ENCODE measurements at regions not wholly inside any gene's neighbourhood (a gene's known extent, or its start where the extent isn't known, plus 50 kb on each side); places are given as distances from the start of the nearest gene placed in this dataset.

GRCh38 chr9:96033896-96034295 lies 158.4 kb downstream of the ERCC6L2 start:
- Histone ChIP-seq H3K27me3 (ENCODE audit: control insufficient read depth, extremely low read depth, insufficient read depth, low read length) (no peaks in the 10 kb centered on the region), H3K9me3 (ENCODE audit: control insufficient read depth, low read depth, low read length) (peaks cover 2% of the 10 kb centered on the region), H3K79me2 (ENCODE audit: control insufficient read depth, insufficient read depth, low read length) (no peaks in the 10 kb centered on the region), H3K9ac (ENCODE audit: control insufficient read depth, extremely low read depth, insufficient read depth, low read length) (no peak overlapping the region), H3K4me3 (ENCODE audit: control insufficient read depth in 2 of 3, extremely low read depth in 1 of 3, insufficient read depth in 2 of 3, low read depth in 1 of 3, low read length in 3 of 3) (no peak overlapping the region), H3K27ac (ENCODE audit: control insufficient read depth, insufficient read depth, low read length) (no peak overlapping the region), H4K20me1 (ENCODE audit: control insufficient read depth, extremely low read depth, insufficient read depth, low read length) (no peaks in the 10 kb centered on the region), H3K4me1 (ENCODE audit: control insufficient read depth, extremely low read depth, insufficient read depth, low read length) (no peaks in the 10 kb centered on the region), H2AFZ (ENCODE audit: control insufficient read depth, low read length) (no peak overlapping the region), H3K4me2 (ENCODE audit: control insufficient read depth, extremely low read depth, insufficient read depth, low read depth, low read length) (no peak overlapping the region), H3K36me3 (ENCODE audit: control insufficient read depth in 2 of 2, extremely low read depth in 1 of 2, insufficient read depth in 2 of 2, low read length in 2 of 2) (no peaks in the 10 kb centered on the region), H3K9me1 (ENCODE audit: control insufficient read depth, extremely low read depth, insufficient read depth, low read length) (no peaks in the 10 kb centered on the region)
- FAIRE-seq: no peak
- DNase-seq (ENCODE audit: low read depth, low spot score): no peak
- TF ChIP-seq CTCF (optimal IDR thresholded peaks at IDR 0.05 in 1 of 3, IDR thresholded peaks at IDR 0.05 in 1 of 3, conservative IDR thresholded peaks at IDR 0.05 in 1 of 3; ENCODE audit: extremely low read depth in 1 of 3, insufficient read depth in 2 of 3, low read length in 3 of 3): no peak
- TF ChIP-seq EZH2 (IDR thresholded peaks at IDR 0.05; ENCODE audit: low read length): no peak
- dilution Hi-C loops (cut with MboI; ENCODE audit: extremely low pct_ligation_motif_present, low sequenced_read_pairs): no loop called here

- no peak for FAIRE-seq
- no peaks in the 10 kb centered on the region for H3K79me2 ChIP-seq (ENCODE audit: control insufficient read depth, insufficient read depth, low read length)
- H3K4me2 ChIP-seq (ENCODE audit: control insufficient read depth, extremely low read depth, insufficient read depth, low read depth, low read length): no peak overlapping the region
- no peaks in the 10 kb centered on the region for H3K9me3 ChIP-seq (ENCODE audit: control insufficient read depth, low read depth, low read length)
- H3K9ac ChIP-seq (ENCODE audit: control insufficient read depth, extremely low read depth, insufficient read depth, low read length): no peak overlapping the region
- no peaks in the 10 kb centered on the region for H4K20me1 ChIP-seq (ENCODE audit: control insufficient read depth, extremely low read depth, insufficient read depth, low read length)
- H3K9me1 ChIP-seq (ENCODE audit: control insufficient read depth, extremely low read depth, insufficient read depth, low read length): no peaks in the 10 kb centered on the region
- no peak overlapping the region for H3K27ac ChIP-seq (ENCODE audit: control insufficient read depth, insufficient read depth, low read length)
- no peak overlapping the region for H2AFZ ChIP-seq (ENCODE audit: control insufficient read depth, low read length)
- dilution Hi-C loops (cut with MboI; ENCODE audit: extremely low pct_ligation_motif_present, low sequenced_read_pairs): no loop called here
- H3K4me3 ChIP-seq (ENCODE audit: control insufficient read depth in 2 of 3, extremely low read depth in 1 of 3, insufficient read depth in 2 of 3, low read depth in 1 of 3, low read length in 3 of 3): no peak overlapping the region
- TF ChIP-seq EZH2 (IDR thresholded peaks at IDR 0.05; ENCODE audit: low read length) (no peak), CTCF (optimal IDR thresholded peaks at IDR 0.05 in 1 of 3, IDR thresholded peaks at IDR 0.05 in 1 of 3, conservative IDR thresholded peaks at IDR 0.05 in 1 of 3; ENCODE audit: extremely low read depth in 1 of 3, insufficient read depth in 2 of 3, low read length in 3 of 3) (no peak)
- H3K36me3 ChIP-seq (ENCODE audit: control insufficient read depth in 2 of 2, extremely low read depth in 1 of 2, insufficient read depth in 2 of 2, low read length in 2 of 2): no peaks in the 10 kb centered on the region
- H3K4me1 ChIP-seq (ENCODE audit: control insufficient read depth, extremely low read depth, insufficient read depth, low read length): no peaks in the 10 kb centered on the region
- no peak for DNase-seq (ENCODE audit: low read depth, low spot score)
- H3K27me3 ChIP-seq (ENCODE audit: control insufficient read depth, extremely low read depth, insufficient read depth, low read length): peaks cover 16% of the 10 kb centered on the region
Measured at GRCh38 chr9:96031916-96032534, 156.5 kb downstream of the ERCC6L2 start.

All from keratinocyte (primary cell).